GM23338 (cell line): ENCODE measurements at regions not wholly inside any gene's neighbourhood (a gene's known extent, or its start where the extent isn't known, plus 50 kb on each side); places are given as distances from the start of the nearest gene placed in this dataset.
A peak's percentile ranks its signal among the peaks of the same experiment; 100 is the strongest.

Source experiments
- CTCF ChIP-seq, 2 experiments: fragments of 200-600 bp in 1 of 2; sonication (generic) in 1 of 2; conservative IDR thresholded peaks; 2 replicates each; pipeline versions ENCODE4 v1.5.1 to v1.6.1; 2016 to 2017; ENCODE audit warnings: antibody characterized with exemption in 2 of 2, low read depth in 2 of 2, mild to moderate bottlenecking in 2 of 2, moderate library complexity in 1 of 2
- EZH2 ChIP-seq: fragments of 200-600 bp; sonication (generic); IDR thresholded peaks from one replicate; pipeline ENCODE4 v1.8.0; 2017; ENCODE audit warnings: antibody characterized with exemption, mild to moderate bottlenecking, low read depth; ENCODE audit not compliant: unreplicated experiment
- EZH2phosphoT487 ChIP-seq: fragments of 200-600 bp; sonication (generic); IDR thresholded peaks from one replicate; pipeline ENCODE4 v1.8.1; 2018; ENCODE audit warnings: antibody characterized with exemption; ENCODE audit not compliant: unreplicated experiment
- REST ChIP-seq: IDR thresholded peaks from one replicate; pipeline ENCODE4 v1.6.1; 2018; ENCODE audit warnings: antibody characterized with exemption; ENCODE audit not compliant: unreplicated experiment

- peak; percentile 34 to 53 for TF ChIP-seq CTCF (conservative IDR thresholded peaks at IDR 0.05; ENCODE audit: low read depth in 2 of 2)
- TF ChIP-seq EZH2: no peak
- no peak for TF ChIP-seq EZH2phosphoT487
- TF ChIP-seq REST: no peak
These were observed 331.6 kb upstream of the STXBP6 start for GRCh38 chr14:25381498-25381897.
